ENCODE measurements at regions not wholly inside any gene's neighbourhood (a gene's known extent, or its start where the extent isn't known, plus 50 kb on each side); places are given as distances from the start of the nearest gene placed in this dataset.

- no peak for TF ChIP-seq ZBTB33 (IDR thresholded peaks at IDR 0.05; ENCODE audit: extremely low read depth, insufficient replicate concordance, low read length)
- no peak for TF ChIP-seq REST (IDR thresholded peaks at IDR 0.05; ENCODE audit: low read depth)
- TF ChIP-seq SIN3A (IDR thresholded peaks at IDR 0.05; ENCODE audit: low read depth): no peak
- TF ChIP-seq EZH2 (IDR thresholded peaks at IDR 0.05): no peak
- no peak for TF ChIP-seq RAD21 (IDR thresholded peaks at IDR 0.05; ENCODE audit: low read depth)
These were observed 59.2 kb downstream of the NPY1R start (continued) for GRCh38 chr4:163273203-163273602.

- no TSS peak for BruUV-seq (replicated peaks)
- DNase-seq (ENCODE audit: low read depth, low spot score): no peak
- no peak for TF ChIP-seq RAD21 (IDR thresholded peaks at IDR 0.05; ENCODE audit: low read depth)
- TF ChIP-seq POLR2A (IDR thresholded peaks at IDR 0.05; ENCODE audit: borderline replicate concordance, extremely low read depth, insufficient read depth, insufficient read length): no peak
- TF ChIP-seq SIN3A (IDR thresholded peaks at IDR 0.05; ENCODE audit: low read depth): no peak
- no peak for TF ChIP-seq EZH2 (IDR thresholded peaks at IDR 0.05)
- no peak for TF ChIP-seq ELF1 (IDR thresholded peaks at IDR 0.05; ENCODE audit: borderline replicate concordance, low read depth)
- no peak for TF ChIP-seq ZBTB33 (IDR thresholded peaks at IDR 0.05; ENCODE audit: extremely low read depth, insufficient replicate concordance, low read length)
- TF ChIP-seq SP1 (IDR thresholded peaks at IDR 0.05; ENCODE audit: low read depth): no peak
- no peak for TF ChIP-seq ZFX (IDR thresholded peaks at IDR 0.05)
- TF ChIP-seq ZNF274 (IDR thresholded peaks at IDR 0.05; ENCODE audit: low read depth, low read length): no peak
- POLR2A ChIA-PET: no interaction called here
- H3K4me1 ChIP-seq (ENCODE audit: control insufficient read depth in 1 of 2, insufficient read depth in 2 of 2, low read length in 2 of 2): no peaks in the 10 kb centered on the region
- H4K20me1 ChIP-seq (ENCODE audit: insufficient read depth): no peaks in the 10 kb centered on the region
- H3K36me3 ChIP-seq (ENCODE audit: control insufficient read depth in 1 of 2, insufficient read depth in 2 of 2, low read length in 2 of 2): no peaks in the 10 kb centered on the region
- H3K79me2 ChIP-seq (ENCODE audit: insufficient read depth, low read length): no peaks in the 10 kb centered on the region
- H3K4me2 ChIP-seq (ENCODE audit: low read length): no peak overlapping the region
- H3K9me3 ChIP-seq (ENCODE audit: control insufficient read depth in 1 of 2, insufficient read depth in 1 of 2, low read depth in 1 of 2, low read length in 2 of 2): no peaks in the 10 kb centered on the region
- RAD21 ChIA-PET (ENCODE audit: low non-redundant PET in 1 of 2, low total read pairs in 2 of 2, uncharacterized antibody in 2 of 2, unreplicated experiment in 2 of 2): no interaction called here
- no peak overlapping the region for H3K27ac ChIP-seq (ENCODE audit: low read depth, low read length)
- no peaks in the 10 kb centered on the region for H3K9me2 ChIP-seq (ENCODE audit: insufficient read depth)
- H2AFZ ChIP-seq (ENCODE audit: low read depth, low read length, poor library complexity, severe bottlenecking): no peak overlapping the region
- intact Hi-C loops (cut with micrococcal nuclease): no loop called here
- H3K27me3 ChIP-seq (ENCODE audit: insufficient read depth, low read length): no peaks in the 10 kb centered on the region
- no peak overlapping the region for H3K9ac ChIP-seq (ENCODE audit: low read length)
- no peak for ATAC-seq
- no peak overlapping the region for H3K4me3 ChIP-seq (replicated peaks in 1 of 2; ENCODE audit: low read depth in 1 of 2, low read length in 2 of 2)
- CTCF ChIA-PET: no interaction called here
These were observed 60.8 kb downstream of the NPY1R start for GRCh38 chr4:163271555-163272127.

All from HCT116 (cell line).